ENCODE measurements at regions not wholly inside any gene's neighbourhood (a gene's known extent, or its start where the extent isn't known, plus 50 kb on each side); places are given as distances from the start of the nearest gene placed in this dataset.
A peak's percentile ranks its signal among the peaks of the same experiment; 100 is the strongest.
"Not testable (repeated sequence)": the region's sequence is repeated elsewhere in the genome, so short reads cannot be mapped to it uniquely, and the experiment has no call there.

GRCh38 chr13:54614726-54615125, 1586.1 kb downstream of the OLFM4 start:
- CTCF ChIA-PET: no interaction called here
- BruUV-seq (replicated peaks): no TSS peak
- no peak overlapping the region for H3K4me3 Mint-ChIP-seq (ENCODE audit: unreplicated experiment)

GRCh38 chr13:54626504-54626903, 1597.9 kb downstream of the OLFM4 start:
- H3K27me3 Mint-ChIP-seq (ENCODE audit: insufficient read depth, unreplicated experiment); CTCF ChIA-PET; H3K4me3 Mint-ChIP-seq (ENCODE audit: unreplicated experiment); BruUV-seq (replicated peaks); intact Hi-C loops (cut with micrococcal nuclease); H3K4me1 Mint-ChIP-seq (ENCODE audit: insufficient read depth, unreplicated experiment); H3K36me3 Mint-ChIP-seq (ENCODE audit: insufficient read depth, unreplicated experiment); H3K27ac Mint-ChIP-seq (ENCODE audit: low read depth, unreplicated experiment); POLR2A ChIA-PET; DNase-seq (ENCODE audit: unreplicated experiment); H3K9me3 Mint-ChIP-seq (ENCODE audit: unreplicated experiment): not testable (repeated sequence)

More at GRCh38 chr13:54614726-54615125, 1586.1 kb downstream of the OLFM4 start:
- Mint-ChIP-seq H3K27me3 (ENCODE audit: insufficient read depth, unreplicated experiment) (peaks cover 13% of the 10 kb centered on the region), H3K36me3 (ENCODE audit: insufficient read depth, unreplicated experiment) (no peaks in the 10 kb centered on the region), H3K27ac (ENCODE audit: low read depth, unreplicated experiment) (no peak overlapping the region), H3K9me3 (ENCODE audit: unreplicated experiment) (no peaks in the 10 kb centered on the region), H3K4me1 (ENCODE audit: insufficient read depth, unreplicated experiment) (no peaks in the 10 kb centered on the region)
- POLR2A ChIA-PET: no interaction called here
- TF ChIP-seq, protein P1, sequence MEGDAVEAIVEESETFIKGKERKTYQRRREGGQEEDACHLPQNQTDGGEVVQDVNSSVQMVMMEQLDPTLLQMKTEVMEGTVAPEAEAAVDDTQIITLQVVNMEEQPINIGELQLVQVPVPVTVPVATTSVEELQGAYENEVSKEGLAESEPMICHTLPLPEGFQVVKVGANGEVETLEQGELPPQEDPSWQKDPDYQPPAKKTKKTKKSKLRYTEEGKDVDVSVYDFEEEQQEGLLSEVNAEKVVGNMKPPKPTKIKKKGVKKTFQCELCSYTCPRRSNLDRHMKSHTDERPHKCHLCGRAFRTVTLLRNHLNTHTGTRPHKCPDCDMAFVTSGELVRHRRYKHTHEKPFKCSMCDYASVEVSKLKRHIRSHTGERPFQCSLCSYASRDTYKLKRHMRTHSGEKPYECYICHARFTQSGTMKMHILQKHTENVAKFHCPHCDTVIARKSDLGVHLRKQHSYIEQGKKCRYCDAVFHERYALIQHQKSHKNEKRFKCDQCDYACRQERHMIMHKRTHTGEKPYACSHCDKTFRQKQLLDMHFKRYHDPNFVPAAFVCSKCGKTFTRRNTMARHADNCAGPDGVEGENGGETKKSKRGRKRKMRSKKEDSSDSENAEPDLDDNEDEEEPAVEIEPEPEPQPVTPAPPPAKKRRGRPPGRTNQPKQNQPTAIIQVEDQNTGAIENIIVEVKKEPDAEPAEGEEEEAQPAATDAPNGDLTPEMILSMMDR (IDR thresholded peaks at IDR 0.05; ENCODE audit: unreplicated experiment): no peak
- intact Hi-C loops (cut with micrococcal nuclease): no loop called here
- no peak for DNase-seq (ENCODE audit: unreplicated experiment)

DNA sequence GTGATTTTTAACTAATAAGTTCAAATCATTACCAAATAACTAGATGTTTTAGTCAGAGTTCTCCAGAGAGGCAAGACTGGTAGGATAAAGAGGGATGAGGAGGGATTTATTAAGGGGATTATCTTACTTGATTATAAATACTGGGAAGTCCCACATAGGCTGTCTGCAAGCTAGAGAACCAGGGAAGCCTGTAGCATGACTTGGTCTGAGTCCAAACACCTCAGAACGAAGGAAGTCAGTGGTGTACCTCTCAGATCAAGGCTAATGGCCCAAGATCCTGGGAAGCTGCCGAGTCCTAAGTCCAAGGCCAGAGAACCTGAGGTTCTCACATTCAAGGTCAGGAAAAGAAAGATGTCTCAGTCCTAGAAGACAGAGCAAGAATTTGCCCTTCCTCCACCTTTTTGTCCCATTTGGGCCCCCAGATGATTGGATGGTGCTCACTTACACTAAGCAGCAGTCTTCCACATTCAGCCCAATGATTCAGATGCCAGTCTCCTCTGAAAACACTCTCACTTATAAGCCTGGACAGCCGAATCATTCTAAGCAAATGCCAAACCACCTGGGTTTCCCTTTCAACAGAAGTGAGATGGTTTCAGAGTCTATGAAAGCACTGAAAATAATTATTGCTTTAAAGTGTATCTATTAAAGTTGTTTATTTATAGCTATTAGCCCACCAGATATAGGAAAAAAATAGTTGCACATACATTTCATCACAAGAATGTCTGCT, 1599.2 kb downstream of the OLFM4 start:
- ChIA-PET CTCF (interaction anchor here (0.6 to 0.7 kb wide), 3 partner anchors 12 to 1920 kb away, joined by 3 read pairs; no protein-coding TSS in a partner anchor), POLR2A (no interaction called here)
- Mint-ChIP-seq H3K4me1 (ENCODE audit: insufficient read depth, unreplicated experiment) (no peaks in the 10 kb centered on the region), H3K9me3 (ENCODE audit: unreplicated experiment) (peaks cover 7% of the 10 kb centered on the region), H3K27me3 (ENCODE audit: insufficient read depth, unreplicated experiment) (no peaks in the 10 kb centered on the region), H3K27ac (ENCODE audit: low read depth, unreplicated experiment) (no peak overlapping the region), H3K4me3 (ENCODE audit: unreplicated experiment) (no peak overlapping the region), H3K36me3 (ENCODE audit: insufficient read depth, unreplicated experiment) (no peaks in the 10 kb centered on the region)
- intact Hi-C loops (cut with micrococcal nuclease): no loop called here
- BruUV-seq (replicated peaks): no TSS peak
- TF ChIP-seq, protein P1 (IDR thresholded peaks at IDR 0.05; ENCODE audit: unreplicated experiment): no peak
- DNase-seq (ENCODE audit: unreplicated experiment): no peak

- Mint-ChIP-seq H3K27me3 (ENCODE audit: insufficient read depth, unreplicated experiment) (no peaks in the 10 kb centered on the region), H3K27ac (ENCODE audit: low read depth, unreplicated experiment) (no peak overlapping the region), H3K36me3 (ENCODE audit: insufficient read depth, unreplicated experiment) (no peaks in the 10 kb centered on the region), H3K4me3 (ENCODE audit: unreplicated experiment) (no peak overlapping the region), H3K4me1 (ENCODE audit: insufficient read depth, unreplicated experiment) (no peaks in the 10 kb centered on the region), H3K9me3 (ENCODE audit: unreplicated experiment) (peaks cover 7% of the 10 kb centered on the region)
- no TSS peak for BruUV-seq (replicated peaks)
- ChIA-PET CTCF (interaction anchor here (0.7 kb wide), 2 partner anchors 12 to 812 kb away, joined by 3 read pairs; no protein-coding TSS in a partner anchor), POLR2A (no interaction called here)
- DNase-seq (ENCODE audit: unreplicated experiment): peak; percentile 5
- intact Hi-C loops (cut with micrococcal nuclease): no loop called here
- TF ChIP-seq, protein P1 (IDR thresholded peaks at IDR 0.05; ENCODE audit: unreplicated experiment): no peak
Measured at GRCh38 chr13:54628383-54628782, 1599.8 kb downstream of the OLFM4 start.

Measured in MCF 10A (cell line).